Anterior cingulate cortex (tissue), 58 donors: ENCODE measurements at regions not wholly inside any gene's neighbourhood (a gene's known extent, or its start where the extent isn't known, plus 50 kb on each side); places are given as distances from the start of the nearest gene placed in this dataset.
"Not testable (repeated sequence)": the region's sequence is repeated elsewhere in the genome, so short reads cannot be mapped to it uniquely, and the experiment has no call there.

ENCODE experiments used
- DNase-seq, 58 donors: peaks; one replicate each; lab custom pipeline; 2025; lab: John Stamatoyannopoulos, UW

DNA sequence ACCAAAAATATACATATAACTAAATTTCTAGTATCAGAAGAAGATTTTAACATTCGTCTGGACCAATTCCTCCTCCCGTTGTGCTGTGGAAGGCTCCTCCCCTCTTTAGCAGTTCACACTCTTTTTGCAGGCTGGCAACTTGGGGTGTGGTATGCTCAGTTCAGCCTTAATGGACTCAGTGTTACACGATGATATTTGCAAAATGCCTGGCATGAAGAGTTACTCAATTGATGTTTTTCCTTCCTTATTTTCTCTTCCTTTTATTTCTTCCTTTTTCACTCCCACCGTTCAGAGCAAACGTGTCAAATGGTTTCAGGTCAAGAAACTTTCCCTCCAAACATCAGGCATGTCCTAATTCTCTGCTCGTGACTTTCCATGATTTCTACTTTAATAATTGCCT is 248.3 kb downstream of the PHF14 start:
- no peak for DNase-seq

- no peak for DNase-seq
Observed at GRCh38 chr7:11224535-11224934, 250.9 kb downstream of the PHF14 start.

DNA sequence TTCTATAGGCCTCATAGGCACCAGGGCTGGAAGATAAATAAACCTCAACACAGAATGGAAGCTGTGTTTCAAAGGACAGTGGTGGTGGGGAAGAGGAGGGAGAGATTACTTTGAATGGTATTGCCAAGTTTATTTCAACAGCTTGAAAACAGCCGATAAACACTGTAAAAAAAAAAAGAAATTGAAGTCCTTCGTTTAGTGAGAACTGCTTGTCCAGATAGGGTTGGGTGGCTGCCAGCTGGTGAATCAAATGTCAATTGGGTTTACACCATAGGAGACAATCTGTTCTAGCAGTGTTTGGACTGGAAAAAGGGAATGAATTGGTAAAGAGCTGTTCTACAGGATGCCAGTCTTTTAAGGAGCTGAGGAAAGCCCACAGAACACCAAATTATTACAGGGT is 254.8 kb downstream of the PHF14 start:
- DNase-seq, result peak in 12 of 58 donors; percentile 3 to 56 (median 12)

DNA sequence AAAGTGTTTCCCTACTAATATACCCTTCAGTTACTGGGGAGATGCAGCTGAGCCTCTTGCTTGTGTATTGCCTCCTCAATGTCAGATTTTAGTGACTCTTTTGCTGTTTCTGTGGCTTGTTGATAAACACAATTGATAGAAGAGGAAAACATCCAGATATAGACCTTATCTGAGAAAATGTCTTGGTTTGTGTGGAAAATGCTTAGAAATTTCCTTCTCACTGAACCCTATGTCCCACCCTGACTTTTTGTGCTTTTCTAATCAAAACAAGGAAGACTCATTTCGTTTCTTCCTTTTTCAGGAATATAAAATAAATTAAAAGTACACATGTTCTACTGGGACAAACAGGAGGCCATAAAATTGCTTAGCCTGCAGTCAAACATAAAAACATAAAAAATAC is 257.5 kb downstream of the PHF14 start:
- no peak for DNase-seq

DNA sequence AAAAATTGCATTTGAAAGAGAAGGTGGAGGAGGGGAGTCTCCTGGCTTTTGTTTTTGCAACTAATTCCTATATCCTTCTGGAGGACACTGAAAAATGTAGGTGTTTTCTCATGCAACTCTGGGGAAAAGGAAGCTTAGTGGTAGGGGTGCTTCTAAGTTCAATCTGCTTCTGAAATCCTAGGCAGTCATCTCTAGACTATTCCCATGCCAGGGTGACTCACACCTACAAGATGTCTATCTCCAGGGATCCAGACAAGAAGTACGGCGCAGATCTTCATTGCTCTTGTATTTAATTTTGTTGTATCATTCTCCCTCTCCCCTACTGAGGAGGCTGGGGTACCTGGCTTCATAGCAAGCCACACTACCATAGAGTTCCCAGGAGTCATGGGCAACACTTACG is 258.8 kb downstream of the PHF14 start:
- no peak for DNase-seq

DNA sequence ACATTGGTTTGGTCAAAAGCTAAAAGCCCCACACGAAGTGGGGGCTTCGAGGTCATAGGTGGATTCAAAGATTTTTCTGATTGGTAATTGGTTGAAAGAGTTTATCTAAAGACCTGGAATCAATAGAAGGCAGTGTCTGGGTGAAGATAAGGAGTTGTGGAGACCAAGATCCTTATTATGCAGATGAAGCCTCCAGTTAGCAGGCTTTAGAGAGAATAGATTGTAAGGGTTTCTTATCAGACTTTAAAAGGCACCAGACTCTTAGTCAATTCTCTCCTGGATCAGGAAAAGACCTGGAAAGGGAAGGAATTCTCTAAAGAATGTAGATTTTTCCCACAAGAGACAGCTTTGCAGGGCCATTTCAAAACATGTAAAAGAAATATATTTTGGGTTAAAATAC is 260.2 kb downstream of the PHF14 start:
- no peak for DNase-seq

DNA sequence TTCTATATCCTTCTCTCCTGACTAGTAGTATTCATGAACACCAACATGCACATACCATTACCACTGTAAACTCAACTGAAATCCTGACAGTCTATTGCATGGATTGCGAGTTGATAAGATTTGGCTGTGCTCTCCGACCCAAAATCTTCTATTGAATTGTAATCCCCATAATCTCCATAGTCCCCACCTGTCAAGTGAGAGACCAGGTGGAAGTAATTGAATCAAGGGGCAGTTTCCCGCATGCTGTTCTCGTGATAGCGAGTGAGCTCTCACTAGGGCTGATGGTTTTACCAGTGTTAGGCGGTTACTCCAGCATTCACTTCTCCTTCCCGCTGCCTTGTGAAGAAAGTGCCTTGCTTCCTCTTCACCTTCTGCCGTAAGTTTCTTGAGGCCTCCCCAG is 261.8 kb downstream of the PHF14 start:
- DNase-seq, result no peak

DNA sequence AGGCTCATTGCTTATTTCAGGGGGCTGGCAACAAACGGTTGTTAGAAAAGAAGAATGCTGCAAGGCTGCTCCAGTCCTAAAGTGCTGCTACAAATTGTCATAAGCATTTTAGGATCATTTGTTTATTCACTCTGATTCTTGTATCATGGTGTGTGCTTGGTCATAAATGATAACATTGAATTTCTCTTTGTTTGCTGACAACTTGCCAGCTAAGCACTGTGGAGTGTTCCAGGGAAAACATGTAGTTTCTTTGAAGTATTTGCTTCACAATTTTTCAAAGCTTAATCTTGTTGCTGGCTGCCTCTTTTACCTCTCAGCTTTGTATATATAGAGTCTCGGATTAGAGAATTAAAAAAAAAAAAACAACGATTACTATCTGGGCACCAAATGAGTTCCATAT is 263.0 kb downstream of the PHF14 start:
- no peak for DNase-seq

DNA sequence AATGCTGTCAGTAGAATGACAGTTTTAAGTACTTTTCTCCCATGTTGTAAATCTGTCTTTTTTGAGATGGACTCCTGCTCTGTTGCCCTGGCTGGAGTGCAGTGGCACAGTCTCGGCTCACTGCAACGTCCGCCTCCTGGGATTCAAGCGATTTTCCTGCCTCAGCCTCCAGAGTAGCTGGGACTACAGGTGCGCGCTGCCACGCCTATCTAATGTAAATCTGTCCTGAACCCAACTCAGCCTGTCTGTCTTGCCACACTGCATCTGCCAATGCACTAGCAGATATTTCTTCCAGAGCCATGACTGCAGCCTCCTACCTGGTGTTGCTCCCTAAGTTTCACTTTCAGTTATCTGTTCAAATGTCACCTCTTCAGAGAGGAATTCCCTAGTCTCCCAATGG is 264.1 kb downstream of the PHF14 start:
- no peak for DNase-seq

- DNase-seq, result no peak
Observed at GRCh38 chr7:11239316-11239715, 265.6 kb downstream of the PHF14 start.

DNA sequence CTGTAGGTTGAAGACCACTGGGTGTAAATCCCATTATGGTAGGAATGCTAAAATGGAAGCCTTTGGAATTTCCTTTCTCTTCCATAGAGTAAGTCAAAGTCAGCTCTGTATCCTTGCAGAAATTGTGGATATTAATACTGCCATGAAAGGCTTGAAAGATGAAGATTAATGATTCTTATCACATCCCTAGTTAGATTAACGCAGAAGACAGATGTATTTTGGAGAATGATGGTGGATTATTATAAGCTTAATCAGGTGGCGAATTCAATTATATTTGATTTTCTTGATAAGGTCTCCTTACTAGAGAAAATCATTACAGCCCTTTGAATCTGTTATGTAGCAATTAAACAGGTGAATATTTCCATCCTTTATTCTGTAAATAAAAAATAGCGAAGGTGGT is 270.1 kb downstream of the PHF14 start:
- DNase-seq, result no peak

- no peak for DNase-seq
Observed at GRCh38 chr7:11244149-11244548, 270.5 kb downstream of the PHF14 start.

DNA sequence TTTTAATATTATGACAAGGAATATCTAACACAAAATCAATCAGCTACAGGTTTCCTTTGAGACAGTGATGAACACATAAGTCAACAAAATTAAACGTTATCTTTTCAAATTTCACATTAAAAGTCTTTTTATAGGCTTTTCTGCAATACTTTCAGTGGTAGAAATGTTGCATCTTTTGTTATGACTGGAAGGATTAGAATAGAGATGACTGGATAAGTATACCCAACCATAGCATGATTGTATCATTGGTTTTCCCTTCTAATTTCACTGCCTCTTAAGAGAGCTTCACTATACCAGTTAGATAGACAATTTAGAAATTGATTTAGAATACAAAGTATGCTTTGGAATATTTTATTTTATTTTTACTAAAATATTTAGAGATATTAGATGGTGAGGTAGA is 273.9 kb downstream of the PHF14 start:
- DNase-seq, result no peak

- no peak for DNase-seq
Observed at GRCh38 chr7:11251436-11251835, 277.8 kb downstream of the PHF14 start.

DNA sequence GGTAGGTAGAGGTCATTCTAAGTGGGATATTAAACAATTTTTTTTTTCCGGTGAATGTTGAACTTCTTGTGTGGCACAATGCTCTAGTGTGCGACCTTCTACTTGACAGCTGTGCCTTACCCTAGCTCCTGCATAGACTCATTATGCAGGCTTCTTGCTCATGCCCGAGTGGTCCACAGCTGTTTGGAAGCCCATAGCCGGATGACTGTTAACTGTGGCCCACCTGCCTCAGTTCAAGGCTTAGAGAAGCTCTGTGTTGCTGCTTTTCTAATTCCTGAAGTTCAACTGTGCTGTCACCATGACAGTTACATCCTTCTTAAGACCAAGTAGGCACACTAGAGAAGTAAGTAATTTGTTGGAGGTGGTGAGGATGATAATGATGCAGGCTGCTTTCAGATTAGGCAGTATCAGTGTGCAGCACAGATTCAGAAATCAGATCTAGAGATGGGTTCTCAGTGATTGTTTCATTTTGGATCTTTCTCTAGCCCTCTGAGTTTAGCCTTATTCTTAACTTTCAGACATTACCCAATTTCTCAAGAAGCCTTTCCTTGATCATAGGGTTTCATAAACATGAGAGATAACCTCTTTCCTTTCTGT is 278.4 kb downstream of the PHF14 start:
- DNase-seq, result no peak

GRCh38 chr7:11252705-11253272 is 279.1 kb downstream of the PHF14 start:
- DNase-seq, result peak in 1 of 58 donors; percentile 20

DNA sequence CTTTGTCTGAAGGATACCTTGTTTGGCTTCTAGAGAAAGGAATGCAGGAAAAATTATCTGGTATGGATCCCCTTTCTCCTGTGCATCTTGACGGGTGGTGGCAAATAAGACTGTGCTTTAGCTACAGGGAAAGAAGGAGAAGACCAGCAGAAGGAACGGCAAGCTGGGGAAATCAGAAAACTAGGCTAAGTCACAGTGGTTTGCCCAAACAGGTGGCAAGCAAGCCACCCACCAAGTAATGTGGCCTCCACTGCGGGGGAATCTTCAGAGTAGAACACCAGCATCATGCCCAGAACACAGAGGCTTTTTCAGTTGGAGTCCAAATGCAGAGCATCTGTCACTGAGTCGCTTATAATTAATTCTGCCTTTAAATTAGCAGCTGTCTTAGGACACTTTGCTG is 282.8 kb downstream of the PHF14 start:
- peak in 22 of 58 donors; percentile 5 to 58 (median 20) for DNase-seq

- peak in 1 of 58 donors; percentile 12 for DNase-seq
Observed at GRCh38 chr7:11261470-11261869, 287.8 kb downstream of the PHF14 start.

DNA sequence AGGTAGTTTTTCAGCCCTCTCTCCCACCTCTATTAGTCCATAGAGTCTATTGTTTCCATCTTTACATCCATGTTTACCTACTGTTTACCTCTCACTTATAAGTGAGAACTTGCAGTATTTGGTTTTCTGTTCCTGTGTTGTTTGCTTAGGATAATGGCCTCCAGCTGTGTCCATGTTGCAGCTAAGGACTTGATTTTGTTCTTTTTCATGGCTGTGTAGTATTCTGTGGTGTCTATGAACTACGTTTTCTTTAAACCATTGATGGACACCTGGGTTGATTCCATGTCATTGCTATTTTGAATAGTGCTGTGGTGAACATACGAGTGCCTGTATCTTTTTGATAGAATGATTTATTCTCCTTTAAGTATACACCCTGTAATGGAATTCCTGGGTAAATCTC is 292.4 kb downstream of the PHF14 start:
- DNase-seq, result no peak

DNA sequence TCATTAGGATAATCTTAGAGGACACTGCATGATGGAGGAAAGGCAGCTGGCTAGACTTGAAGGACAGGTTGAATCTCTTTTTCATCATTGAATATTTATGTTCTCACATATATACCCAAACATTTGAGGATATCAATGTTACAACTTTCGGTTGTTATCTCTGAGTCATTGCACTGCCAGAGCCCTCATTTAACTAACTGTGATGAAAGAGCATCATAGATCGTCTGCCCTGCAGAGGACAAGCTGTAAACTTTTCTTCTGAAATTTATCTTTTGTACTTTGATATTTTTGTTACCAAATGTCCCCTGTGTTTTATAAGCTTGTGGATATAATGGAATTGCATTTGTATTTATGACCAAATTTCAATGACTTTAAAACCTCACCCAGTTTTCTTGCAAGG is 298.7 kb downstream of the PHF14 start:
- DNase-seq, result no peak

- DNase-seq, result no peak
Observed at GRCh38 chr7:11274074-11274473, 300.4 kb downstream of the PHF14 start.

DNA sequence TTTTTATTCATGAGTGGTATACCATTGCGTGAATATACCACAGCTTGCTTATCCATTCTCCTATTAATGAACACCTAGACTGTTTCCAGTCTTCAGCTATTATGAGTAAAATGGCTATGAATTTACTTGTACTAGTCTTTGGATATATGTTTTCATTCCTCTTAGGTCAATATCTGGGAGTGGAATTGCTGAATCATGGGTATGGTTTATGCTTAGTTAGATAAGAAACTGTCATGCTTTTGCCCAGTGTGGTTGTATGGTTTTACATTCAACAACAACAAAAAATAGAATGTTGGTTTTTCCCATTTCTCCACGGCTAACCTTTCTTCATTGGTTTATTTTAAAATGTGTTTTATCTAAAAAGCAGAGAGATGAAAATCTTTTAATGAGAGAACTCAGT is 308.3 kb downstream of the PHF14 start:
- no peak for DNase-seq

DNA sequence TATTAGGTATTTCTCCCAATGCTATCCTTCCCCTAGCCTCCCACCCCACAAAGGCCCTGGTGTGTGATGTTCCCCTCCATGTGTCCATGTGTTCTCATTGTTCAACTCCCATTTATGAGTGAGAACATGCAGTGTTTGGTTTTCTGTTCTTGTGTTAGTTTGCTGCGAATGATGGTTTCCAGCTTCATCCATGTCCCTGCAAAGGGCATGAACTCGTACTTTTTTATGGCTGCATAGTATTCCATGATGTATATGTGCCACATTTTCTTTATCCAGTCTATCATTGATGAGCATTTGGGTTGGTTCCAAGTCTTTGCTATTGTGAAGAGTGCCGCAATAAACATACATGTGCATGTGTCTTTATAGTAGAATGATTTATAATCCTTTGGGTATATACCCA is 309.9 kb downstream of the PHF14 start:
- not testable (repeated sequence) for DNase-seq
